Mesothelial cell of epicardium (in vitro differentiated cells): ENCODE measurements at regions not wholly inside any gene's neighbourhood (a gene's known extent, or its start where the extent isn't known, plus 50 kb on each side); places are given as distances from the start of the nearest gene placed in this dataset.

Experiments used
- DNase-seq, 2 experiments: peaks; one replicate each; pipeline ENCODE4 v3.0.0; 2021; ENCODE audit warnings: low spot score in 2 of 2; ENCODE audit not compliant: unreplicated experiment in 2 of 2
- H3K27ac Mint-ChIP-seq: 2 replicates; pipeline ENCODE4 v1.8.0; 2021; ENCODE audit warnings: mixed read lengths
- H3K27me3 Mint-ChIP-seq: 2 replicates; pipeline ENCODE4 v1.8.0; 2021; ENCODE audit warnings: low read depth, mixed read lengths
- H3K36me3 Mint-ChIP-seq: 2 replicates; pipeline ENCODE4 v1.8.0; 2021; ENCODE audit warnings: mixed read lengths
- H3K4me1 Mint-ChIP-seq: 2 replicates; pipeline ENCODE4 v1.8.0; 2021; ENCODE audit warnings: mixed read lengths
- H3K4me3 Mint-ChIP-seq: 2 replicates; pipeline ENCODE4 v1.8.0; 2021; ENCODE audit warnings: mild to moderate bottlenecking, moderate library complexity, mixed read lengths
- H3K9me3 Mint-ChIP-seq: 2 replicates; pipeline ENCODE4 v1.8.0; 2021; ENCODE audit warnings: mixed read lengths
- CTCF ChIP-seq: fragments of 200-600 bp; sonication (generic); IDR thresholded peaks from one replicate; pipeline ENCODE4 v1.5.0; 2021; ENCODE audit warnings: antibody characterized with exemption; ENCODE audit not compliant: unreplicated experiment

- no peak for DNase-seq
- Mint-ChIP-seq H3K36me3 (no peaks in the 10 kb centered on the region), H3K4me3 (no peak overlapping the region), H3K4me1 (peaks cover 4% of the 10 kb centered on the region), H3K9me3 (no peaks in the 10 kb centered on the region), H3K27ac (no peak overlapping the region), H3K27me3 (peaks cover 2% of the 10 kb centered on the region)
- no peak for TF ChIP-seq CTCF
Measured at GRCh38 chr6:118761645-118762044, 110.3 kb upstream of the CEP85L start.

GRCh38 chr6:118758946-118759345 is 107.6 kb upstream of the CEP85L start:
- peaks cover 2% of the 10 kb centered on the region for H3K27me3 Mint-ChIP-seq
- no peak for TF ChIP-seq CTCF
- H3K36me3 Mint-ChIP-seq: no peaks in the 10 kb centered on the region
- H3K27ac Mint-ChIP-seq: no peak overlapping the region
- H3K9me3 Mint-ChIP-seq: no peaks in the 10 kb centered on the region
- peaks cover 4% of the 10 kb centered on the region for H3K4me1 Mint-ChIP-seq
- H3K4me3 Mint-ChIP-seq: no peak overlapping the region
- DNase-seq: no peak

- Mint-ChIP-seq H3K9me3 (no peaks in the 10 kb centered on the region), H3K4me3 (no peak overlapping the region), H3K27me3 (peaks cover 2% of the 10 kb centered on the region), H3K27ac (no peak overlapping the region), H3K36me3 (no peaks in the 10 kb centered on the region), H3K4me1 (peaks cover 4% of the 10 kb centered on the region)
- no peak for TF ChIP-seq CTCF
- no peak for DNase-seq
Measured at GRCh38 chr6:118755941-118756646, 104.7 kb upstream of the CEP85L start.

- Mint-ChIP-seq H3K4me3 (no peak overlapping the region), H3K36me3 (no peaks in the 10 kb centered on the region), H3K9me3 (no peaks in the 10 kb centered on the region), H3K27ac (no peak overlapping the region), H3K4me1 (peaks cover 5% of the 10 kb centered on the region), H3K27me3 (no peaks in the 10 kb centered on the region)
- no peak for DNase-seq
- TF ChIP-seq CTCF: no peak
Measured at GRCh38 chr6:118752803-118753202, 101.4 kb upstream of the CEP85L start.

GRCh38 chr6:118751072-118751471 is 99.7 kb upstream of the CEP85L start:
- no peaks in the 10 kb centered on the region for H3K36me3 Mint-ChIP-seq
- no peaks in the 10 kb centered on the region for H3K9me3 Mint-ChIP-seq
- H3K4me1 Mint-ChIP-seq: peaks cover 5% of the 10 kb centered on the region
- no peak for TF ChIP-seq CTCF
- no peak overlapping the region for H3K27ac Mint-ChIP-seq
- no peaks in the 10 kb centered on the region for H3K27me3 Mint-ChIP-seq
- no peak for DNase-seq
- no peak overlapping the region for H3K4me3 Mint-ChIP-seq
